ENCODE measurements at regions not wholly inside any gene's neighbourhood (a gene's known extent, or its start where the extent isn't known, plus 50 kb on each side); places are given as distances from the start of the nearest gene placed in this dataset.

DNA sequence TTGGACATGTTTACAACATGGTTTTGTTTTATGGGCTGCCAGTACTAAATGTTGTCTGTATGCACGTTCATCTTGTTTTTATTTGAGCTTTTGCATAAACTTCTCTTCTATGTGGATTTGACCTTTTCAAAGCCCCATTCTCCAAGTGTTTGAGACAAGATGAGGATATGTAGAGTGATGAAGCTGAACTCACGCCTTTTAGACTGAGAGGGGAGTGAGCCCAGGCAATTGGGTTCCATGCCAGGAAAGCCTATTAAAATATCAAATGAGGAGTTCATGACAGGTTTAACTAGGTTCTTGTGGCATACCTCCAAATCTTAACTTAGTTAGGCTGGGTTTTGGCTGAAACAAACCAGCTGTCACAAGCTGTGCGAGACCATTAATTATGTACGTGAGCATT is 170.4 kb upstream of the LDB2 start:
- TF ChIP-seq CTCF (IDR thresholded peaks at IDR 0.05) (no peak), POLR2A (IDR thresholded peaks at IDR 0.05) (no peak)
